Psoas muscle (tissue), 7 donors: ENCODE measurements at regions not wholly inside any gene's neighbourhood (a gene's known extent, or its start where the extent isn't known, plus 50 kb on each side); places are given as distances from the start of the nearest gene placed in this dataset.
"Not testable (repeated sequence)": the region's sequence is repeated elsewhere in the genome, so short reads cannot be mapped to it uniquely, and the experiment has no call there.

Source experiments
- ATAC-seq, 4 donors: fragments of 200-7000 bp; cut with Tn5 transposase; one replicate each; pipeline ENCODE4 v1.9.1; 2020; ENCODE audit warnings: moderate library complexity in 3 of 4, mild to moderate bottlenecking in 2 of 4
- DNase-seq, 2 donors: peaks; one replicate each; pipeline ENCODE4 v3.0.0-alpha.2; 2020
- H3K27ac ChIP-seq: fragments of 200-600 bp; one replicate; pipeline ENCODE4 v1.8.0; 2022
- H3K27me3 ChIP-seq, 3 donors: fragments of 200-600 bp in 1 of 3; one replicate each; pipeline versions ENCODE4 v1.6.1 to v1.8.0; 2013 to 2022; ENCODE audit warnings: low read length in 2 of 3, mild to moderate bottlenecking in 2 of 3, moderate library complexity in 1 of 3; ENCODE audit not compliant: insufficient read depth in 3 of 3
- H3K36me3 ChIP-seq, 2 donors: fragments of 200-600 bp in 1 of 2; one replicate each; pipeline versions ENCODE4 v1.6.1 to v1.8.0; 2013 to 2022; ENCODE audit warnings: low read depth in 1 of 2, mild to moderate bottlenecking in 1 of 2, moderate library complexity in 1 of 2; ENCODE audit not compliant: insufficient read depth in 1 of 2
- H3K4me1 ChIP-seq: fragments of 200-600 bp; one replicate; pipeline ENCODE4 v1.8.0; 2022
- H3K4me3 ChIP-seq: fragments of 200-600 bp; one replicate; pipeline ENCODE4 v1.8.0; 2022; ENCODE audit warnings: mild to moderate bottlenecking
- H3K9me3 ChIP-seq: fragments of 200-600 bp; one replicate; pipeline ENCODE4 v1.8.0; 2022
- CTCF ChIP-seq: fragments of 200-600 bp; IDR thresholded peaks from one replicate; pipeline ENCODE4 v1.8.0; 2022; ENCODE audit warnings: antibody characterized with exemption
- WGBS, 3 donors: extraction: QIAGEN DNeasy Blood & Tissue Kit; methylation state at CpG; one replicate each; pipeline versions ENCODE4 v1.1.6 to v1.1.7; 2013; 5-methylcytosine and 5-hydroxymethylcytosine counted together
- intact Hi-C, 2 donors: fragments of 100-400 bp; cut with DNase I; formaldehyde crosslinking; loops; one replicate each; pipeline versions ENCODE4 v1.11.0 to v1.14.2; 2022
- donor health status: healthy with polysubstance abuse.
- donor health status: DM: no; HTN: no; CAD: no; lungs with moderate emphysema.
- donor health status: Bipolar disorder and iron deficiency.
- donor health status: healthy.
- donor health status: DM: yes; HTN: yes; CAD: no.
- donor health status: DM: no; HTN: no; CAD: no.
- donor health status: DM: yes; HTN: yes; CAD: no.

GRCh38 chr7:66460921-66461361, 167.7 kb upstream of the KCTD7 start:
- no peak for TF ChIP-seq CTCF
- intact Hi-C loops, result no loop called here
- 93 to 95% (median 93%) methylated on average over 3 of the region's 3 CpGs for whole genome bisulfite sequencing, 3 donors
- no peaks in the 10 kb centered on the region for H3K9me3 ChIP-seq
- H3K4me1 ChIP-seq, result no peaks in the 10 kb centered on the region
- no peak overlapping the region for H3K27ac ChIP-seq
- H3K4me3 ChIP-seq, result no peak overlapping the region
- no peaks in the 10 kb centered on the region for H3K36me3 ChIP-seq
- ATAC-seq (no peak), DNase-seq (no peak)
- H3K27me3 ChIP-seq, result no peaks in the 10 kb centered on the region

GRCh38 chr7:66461397-66461796, 167.3 kb upstream of the KCTD7 start:
- DNase-seq, H3K4me1 ChIP-seq, ATAC-seq, H3K27ac ChIP-seq, H3K27me3 ChIP-seq, H3K36me3 ChIP-seq, H3K4me3 ChIP-seq, intact Hi-C loops, H3K9me3 ChIP-seq: not testable (repeated sequence)
- WGBS, 3 donors, result 95 to 98% (median 96%) methylated on average over 4 of the region's 4 CpGs

GRCh38 chr7:66462831-66463230, 165.8 kb upstream of the KCTD7 start:
- intact Hi-C loops, H3K36me3 ChIP-seq, ATAC-seq, H3K9me3 ChIP-seq, H3K4me1 ChIP-seq, DNase-seq, H3K4me3 ChIP-seq, H3K27me3 ChIP-seq, H3K27ac ChIP-seq: not testable (repeated sequence)
- 94 to 96% (median 95%) methylated on average over 4 of the region's 4 CpGs for WGBS, 3 donors

- WGBS, 3 donors, result 94 to 97% (median 96%) methylated on average over 6 of the region's 6 CpGs
- intact Hi-C loops, result no loop called here
- Histone ChIP-seq H3K36me3 (no peaks in the 10 kb centered on the region), H3K27me3 (no peaks in the 10 kb centered on the region), H3K4me1 (no peaks in the 10 kb centered on the region), H3K27ac (no peak overlapping the region), H3K9me3 (no peaks in the 10 kb centered on the region), H3K4me3 (no peak overlapping the region)
- DNase-seq (no peak), ATAC-seq (no peak)
- TF ChIP-seq CTCF, result no peak
These were observed 164.6 kb upstream of the KCTD7 start for GRCh38 chr7:66464059-66464458.

GRCh38 chr7:66466081-66466600, 162.5 kb upstream of the KCTD7 start:
- no peak for DNase-seq
- no peaks in the 10 kb centered on the region for H3K27me3 ChIP-seq
- H3K4me3 ChIP-seq, result no peak overlapping the region
- intact Hi-C loops, result no loop called here
- H3K27ac ChIP-seq, result no peak overlapping the region
- no peaks in the 10 kb centered on the region for H3K4me1 ChIP-seq
- TF ChIP-seq CTCF, result no peak
- no peak for ATAC-seq
- H3K9me3 ChIP-seq, result no peaks in the 10 kb centered on the region
- H3K36me3 ChIP-seq, result no peaks in the 10 kb centered on the region
- WGBS, 3 donors, result 95 to 98% (median 95%) methylated on average over 8 of the region's 8 CpGs

GRCh38 chr7:66467887-66468286, 160.8 kb upstream of the KCTD7 start:
- Histone ChIP-seq H3K27me3 (no peaks in the 10 kb centered on the region), H3K36me3 (peaks cover 0 to 4% of the 10 kb centered on the region in 2 donors), H3K4me1 (no peaks in the 10 kb centered on the region), H3K27ac (no peak overlapping the region), H3K4me3 (no peak overlapping the region), H3K9me3 (no peaks in the 10 kb centered on the region)
- ATAC-seq, result no peak
- no peak for TF ChIP-seq CTCF
- 96 to 99% (median 97%) methylated on average over 2 of the region's 2 CpGs for WGBS, 3 donors
- intact Hi-C loops, result no loop called here
- no peak for DNase-seq

GRCh38 chr7:66473064-66473463, 155.6 kb upstream of the KCTD7 start:
- H3K36me3 ChIP-seq, result peaks cover 0 to 41% of the 10 kb centered on the region in 2 donors
- intact Hi-C loops, H3K4me1 ChIP-seq, H3K27ac ChIP-seq, H3K4me3 ChIP-seq, H3K9me3 ChIP-seq, H3K27me3 ChIP-seq, DNase-seq, ATAC-seq: not testable (repeated sequence)
- WGBS, 3 donors, result 84 to 89% (median 85%) methylated on average over 3 of the region's 3 CpGs
